ENCODE measurements at regions not wholly inside any gene's neighbourhood (a gene's known extent, or its start where the extent isn't known, plus 50 kb on each side); places are given as distances from the start of the nearest gene placed in this dataset.
"Not testable (repeated sequence)": the region's sequence is repeated elsewhere in the genome, so short reads cannot be mapped to it uniquely, and the experiment has no call there.

- no peak for DNase-seq (ENCODE audit: low spot score)
These were observed 70.7 kb upstream of the SERPINE2 start for GRCh38 chr2:224109751-224110150.

GRCh38 chr2:224106794-224107193 lies 67.7 kb upstream of the SERPINE2 start:
- DNase-seq (ENCODE audit: low spot score), result no peak

- no peak for DNase-seq (ENCODE audit: low spot score)
These were observed 65.7 kb upstream of the SERPINE2 start for GRCh38 chr2:224104668-224105386.

- no peak for DNase-seq (ENCODE audit: low spot score)
These were observed 64.6 kb upstream of the SERPINE2 start for GRCh38 chr2:224103651-224104050.

- DNase-seq (ENCODE audit: low spot score), result no peak
These were observed 63.9 kb upstream of the SERPINE2 start for GRCh38 chr2:224102991-224103390.

DNA sequence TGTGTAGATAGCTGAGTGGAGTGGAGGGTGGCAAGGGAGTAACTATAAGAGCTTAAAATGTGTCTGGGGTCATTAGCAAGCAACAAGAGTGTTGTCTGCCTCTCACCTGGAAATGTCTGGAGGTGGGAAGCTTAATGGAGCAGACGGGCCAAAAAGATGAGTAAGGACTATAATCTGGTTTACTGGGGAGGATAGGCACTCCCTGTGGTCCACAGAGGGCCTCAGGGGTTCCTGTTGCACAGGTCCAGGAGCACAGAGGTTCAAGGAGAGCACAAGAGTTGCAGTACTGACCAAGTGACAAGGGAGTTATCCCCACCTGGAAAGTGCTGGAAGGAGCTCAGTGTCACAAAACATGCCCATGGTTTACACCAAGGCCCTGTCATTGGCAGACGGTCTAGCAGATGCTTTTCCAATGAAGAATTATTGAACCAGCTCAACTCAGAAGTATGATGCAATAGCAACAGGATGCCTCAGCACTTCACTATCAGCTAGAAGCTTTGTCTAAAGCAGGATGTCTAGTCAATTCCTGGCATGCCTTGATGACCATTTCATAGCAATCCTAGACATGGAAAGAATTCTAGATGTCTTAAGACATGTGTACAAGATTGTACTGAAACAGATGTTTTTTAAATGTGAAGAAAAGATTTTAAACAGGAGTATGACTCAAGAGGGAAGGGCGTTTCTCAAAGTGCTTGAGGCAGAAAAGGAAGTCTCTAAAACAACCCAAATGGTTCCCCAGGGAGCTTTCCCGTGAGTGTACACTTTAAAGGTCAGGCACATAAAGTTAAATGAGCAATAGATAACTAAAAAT lies 62.9 kb upstream of the SERPINE2 start:
- peak; percentile 83 for DNase-seq (ENCODE audit: low spot score)

- DNase-seq (ENCODE audit: low spot score), result no peak
These were observed 61.0 kb upstream of the SERPINE2 start for GRCh38 chr2:224099861-224100643.

GRCh38 chr2:224098481-224099230 lies 59.6 kb upstream of the SERPINE2 start:
- DNase-seq (ENCODE audit: low spot score), result no peak

DNA sequence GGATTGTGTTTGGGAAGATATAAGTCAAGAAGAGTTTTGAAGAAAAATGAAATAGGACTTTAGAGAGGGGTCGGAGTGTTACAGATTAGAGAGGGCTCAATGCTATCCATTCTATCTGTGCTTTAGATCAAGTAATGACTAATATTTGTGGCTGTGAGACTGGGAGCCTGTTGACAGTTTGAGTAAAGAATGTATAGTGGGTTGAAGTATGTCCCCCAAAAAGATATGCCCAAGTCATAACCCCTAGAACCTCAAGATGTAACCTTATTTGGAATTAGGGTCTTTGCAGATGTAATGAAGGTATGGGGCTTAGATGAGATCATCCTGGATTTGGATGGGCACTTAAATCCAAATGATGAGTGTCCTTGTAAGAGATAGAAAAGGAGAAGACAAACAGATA lies 55.3 kb upstream of the SERPINE2 start:
- DNase-seq (ENCODE audit: low spot score), result no peak

DNA sequence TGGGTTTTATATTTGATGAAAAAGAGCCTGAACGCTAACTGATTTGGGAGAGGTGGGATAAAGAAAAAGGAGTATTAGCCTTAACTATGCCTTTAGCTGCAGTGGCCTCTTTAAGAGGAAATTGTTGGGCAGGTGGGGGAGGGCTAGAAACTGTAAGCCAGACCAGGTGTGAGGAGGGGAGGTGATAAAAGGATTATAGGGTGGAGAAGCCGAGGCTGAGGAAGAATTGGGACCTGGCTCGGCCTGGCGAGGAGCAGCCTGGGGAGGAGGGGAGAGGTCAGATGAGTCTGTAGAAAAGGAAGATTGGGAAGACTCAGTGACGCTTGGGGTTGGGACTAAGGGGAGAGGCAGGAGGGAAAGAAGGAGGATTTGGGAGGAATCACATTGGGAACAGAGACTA lies 52.6 kb upstream of the SERPINE2 start:
- not testable (repeated sequence) for DNase-seq (ENCODE audit: low spot score)

DNA sequence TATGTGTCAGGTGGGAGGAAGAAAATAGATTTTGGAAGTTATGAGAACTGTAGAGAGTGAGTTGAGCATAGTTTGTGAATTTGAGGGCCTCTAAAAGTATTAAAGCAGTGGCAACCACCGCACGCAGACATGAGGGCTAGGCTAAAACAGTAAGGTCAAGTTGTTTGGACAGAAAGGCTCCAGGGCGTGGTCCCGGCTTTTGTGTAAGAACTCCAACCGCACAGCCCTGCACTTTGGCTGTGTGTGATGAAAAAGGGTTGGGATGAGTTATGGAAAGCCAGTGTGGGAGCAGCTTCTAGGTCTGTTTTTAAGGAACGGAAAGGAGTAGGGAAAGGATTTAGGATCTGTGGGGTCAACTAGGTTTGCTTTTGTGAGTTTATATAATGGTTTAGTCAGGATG lies 50.5 kb upstream of the SERPINE2 start:
- DNase-seq (ENCODE audit: low spot score), result not testable (repeated sequence)

Data from AG08396 (cell line).